Trophoblast cell (in vitro differentiated cells and primary cell): ENCODE measurements at regions not wholly inside any gene's neighbourhood (a gene's known extent, or its start where the extent isn't known, plus 50 kb on each side); places are given as distances from the start of the nearest gene placed in this dataset.

Experiments
- DNase-seq, 2 donors: peaks; one replicate each; pipeline ENCODE4 v3.0.0-alpha.2; 2016
- H2AFZ ChIP-seq: 2 replicates; pipeline ENCODE4 v1.6.1; 2013; ENCODE audit warnings: low read length, moderate library complexity, mild to moderate bottlenecking; ENCODE audit not compliant: insufficient read depth, poor library complexity
- H2AK5ac ChIP-seq: 2 replicates; pipeline ENCODE4 v1.6.1; 2013; ENCODE audit warnings: mild to moderate bottlenecking, low read length
- H2BK120ac ChIP-seq: 2 replicates; pipeline ENCODE4 v1.6.1; 2013; ENCODE audit warnings: low read length, mild to moderate bottlenecking, moderate library complexity; ENCODE audit not compliant: insufficient read depth, poor library complexity
- H2BK12ac ChIP-seq: 2 replicates; pipeline ENCODE4 v1.6.1; 2013; ENCODE audit warnings: mild to moderate bottlenecking, low read length, moderate library complexity
- H2BK5ac ChIP-seq: 2 replicates; pipeline ENCODE4 v1.6.1; 2013; ENCODE audit warnings: low read length, low read depth, moderate library complexity, mild to moderate bottlenecking; ENCODE audit not compliant: poor library complexity
- H3K14ac ChIP-seq: 2 replicates; pipeline ENCODE4 v1.6.1; 2013; ENCODE audit warnings: mild to moderate bottlenecking, low read length
- H3K18ac ChIP-seq: 2 replicates; pipeline ENCODE4 v1.6.1; 2013; ENCODE audit warnings: mild to moderate bottlenecking, low read length
- H3K23ac ChIP-seq: 2 replicates; pipeline ENCODE4 v1.6.1; 2013; ENCODE audit warnings: low read length
- H3K27ac ChIP-seq: 2 replicates; pipeline ENCODE4 v1.5.1; 2013; ENCODE audit warnings: low read depth, mild to moderate bottlenecking, inconsistent platforms, low read length, moderate library complexity
- H3K27me3 ChIP-seq: 2 replicates; pipeline ENCODE4 v1.6.1; 2013; ENCODE audit warnings: inconsistent platforms, mild to moderate bottlenecking, low read length, moderate library complexity; ENCODE audit not compliant: insufficient read depth
- H3K36me3 ChIP-seq, 2 experiments: 1 replicate in 1 of 2; 2 replicates in 1 of 2; pipeline ENCODE4 v1.6.1; 2013; ENCODE audit warnings: low read length in 2 of 2, mild to moderate bottlenecking in 2 of 2, moderate library complexity in 1 of 2; ENCODE audit not compliant: insufficient read depth in 2 of 2, control insufficient read depth in 1 of 2
- H3K4ac ChIP-seq: 2 replicates; pipeline ENCODE4 v1.6.1; 2013; ENCODE audit warnings: low read depth, mild to moderate bottlenecking, low read length, moderate library complexity
- H3K4me1 ChIP-seq, 2 experiments: 1 replicate in 1 of 2; 2 replicates in 1 of 2; pipeline ENCODE4 v1.6.1; 2013; ENCODE audit warnings: low read length in 2 of 2, mild to moderate bottlenecking in 2 of 2, moderate library complexity in 1 of 2; ENCODE audit not compliant: insufficient read depth in 2 of 2, control insufficient read depth in 1 of 2
- H3K4me2 ChIP-seq: 2 replicates; pipeline ENCODE4 v1.6.1; 2013; ENCODE audit warnings: inconsistent platforms, mild to moderate bottlenecking, low read length, moderate library complexity
- H3K4me3 ChIP-seq: 2 replicates; pipeline ENCODE4 v1.5.1; 2013; ENCODE audit warnings: mild to moderate bottlenecking, low read depth, low read length, inconsistent platforms
- H3K79me1 ChIP-seq: one replicate; pipeline ENCODE4 v1.6.1; 2013; ENCODE audit warnings: low read length
- H3K79me2 ChIP-seq: 2 replicates; pipeline ENCODE4 v1.6.1; 2013; ENCODE audit warnings: low read length, mild to moderate bottlenecking; ENCODE audit not compliant: control insufficient read depth, insufficient read depth, poor library complexity
- H3K9ac ChIP-seq: 2 replicates; pipeline ENCODE4 v1.6.1; 2013; ENCODE audit warnings: mild to moderate bottlenecking, low read length
- H3K9me3 ChIP-seq: 2 replicates; pipeline ENCODE4 v1.6.1; 2013; ENCODE audit warnings: low read depth, mild to moderate bottlenecking, control low read depth, inconsistent platforms, low read length; ENCODE audit not compliant: insufficient read depth
- H4K12ac ChIP-seq: 2 replicates; pipeline ENCODE4 v1.6.1; 2013; ENCODE audit warnings: low read depth, mild to moderate bottlenecking, low read length, moderate library complexity
- H4K8ac ChIP-seq: 2 replicates; pipeline ENCODE4 v1.6.1; 2013; ENCODE audit warnings: low read depth, mild to moderate bottlenecking, low read length, moderate library complexity
- H4K91ac ChIP-seq: one replicate; pipeline ENCODE4 v1.6.1; 2013; ENCODE audit warnings: low read depth, mild to moderate bottlenecking, low read length, moderate library complexity
- WGBS: extraction: QIAGEN DNeasy Blood & Tissue Kit; methylation state at CpG from one replicate; pipeline ENCODE4 v1.1.7; 2013; ENCODE audit warnings: missing lambda C conversion rate; ENCODE audit not compliant: insufficient read length, insufficient coverage; ENCODE audit errors: extremely low coverage; 5-methylcytosine and 5-hydroxymethylcytosine counted together

- Histone ChIP-seq H3K9me3 (peaks cover 2% of the 10 kb centered on the region), H4K8ac (no peak overlapping the region), H4K12ac (no peak overlapping the region), H3K27me3 (no peaks in the 10 kb centered on the region), H3K14ac (no peak overlapping the region), H3K4me1 (no peaks in the 10 kb centered on the region), H3K9ac (no peak overlapping the region), H3K4ac (no peak overlapping the region), H3K36me3 (no peaks in the 10 kb centered on the region), H3K18ac (no peak overlapping the region), H4K91ac (no peak overlapping the region), H2BK120ac (no peak overlapping the region), H3K79me2 (no peaks in the 10 kb centered on the region), H3K79me1 (no peaks in the 10 kb centered on the region), H3K23ac (no peak overlapping the region), H2BK12ac (no peak overlapping the region), H2AFZ (no peak overlapping the region), H3K4me2 (no peak overlapping the region), H2BK5ac (no peak overlapping the region), H2AK5ac (no peak overlapping the region), H3K27ac (no peak overlapping the region), H3K4me3 (no peak overlapping the region)
- DNase-seq: no peak
- WGBS: no CpG with 5 or more reads among the region's 10 CpGs
These were observed 107.0 kb downstream of the ZIC5 start for GRCh38 chr13:99864627-99864990.

- Histone ChIP-seq H3K27ac (no peak overlapping the region), H3K4ac (no peak overlapping the region), H3K36me3 (no peaks in the 10 kb centered on the region), H3K14ac (no peak overlapping the region), H3K4me2 (no peak overlapping the region), H2BK12ac (no peak overlapping the region), H2BK120ac (no peak overlapping the region), H3K4me1 (no peaks in the 10 kb centered on the region), H3K9ac (no peak overlapping the region), H3K18ac (no peak overlapping the region), H4K91ac (no peak overlapping the region), H3K9me3 (peaks cover 2% of the 10 kb centered on the region), H4K8ac (no peak overlapping the region), H3K4me3 (no peak overlapping the region), H4K12ac (no peak overlapping the region), H3K79me1 (no peaks in the 10 kb centered on the region), H2BK5ac (no peak overlapping the region), H2AFZ (no peak overlapping the region), H3K79me2 (no peaks in the 10 kb centered on the region), H2AK5ac (no peak overlapping the region), H3K27me3 (no peaks in the 10 kb centered on the region), H3K23ac (no peak overlapping the region)
- WGBS: no CpG with 5 or more reads among the region's 14 CpGs
- no peak for DNase-seq
These were observed 107.6 kb downstream of the ZIC5 start for GRCh38 chr13:99863789-99864626.

- H3K4me2 ChIP-seq: no peak overlapping the region
- no peak overlapping the region for H4K12ac ChIP-seq
- H4K91ac ChIP-seq: no peak overlapping the region
- no peak overlapping the region for H3K4ac ChIP-seq
- no peak overlapping the region for H3K14ac ChIP-seq
- no peak overlapping the region for H2AFZ ChIP-seq
- no peaks in the 10 kb centered on the region for H3K79me2 ChIP-seq
- H3K4me3 ChIP-seq: no peak overlapping the region
- no peak overlapping the region for H3K18ac ChIP-seq
- no peaks in the 10 kb centered on the region for H3K79me1 ChIP-seq
- no peak overlapping the region for H2AK5ac ChIP-seq
- no peaks in the 10 kb centered on the region for H3K27me3 ChIP-seq
- no peak overlapping the region for H3K23ac ChIP-seq
- H4K8ac ChIP-seq: no peak overlapping the region
- no peak overlapping the region for H2BK12ac ChIP-seq
- H2BK120ac ChIP-seq: no peak overlapping the region
- WGBS: no CpG with 5 or more reads among the region's 3 CpGs
- no peak overlapping the region for H3K27ac ChIP-seq
- DNase-seq: no peak
- no peak overlapping the region for H2BK5ac ChIP-seq
- H3K36me3 ChIP-seq: no peaks in the 10 kb centered on the region
- H3K4me1 ChIP-seq: no peaks in the 10 kb centered on the region
- no peak overlapping the region for H3K9ac ChIP-seq
- H3K9me3 ChIP-seq: peaks cover 2% of the 10 kb centered on the region
These were observed 109.3 kb downstream of the ZIC5 start for GRCh38 chr13:99862244-99862643.

- H2BK12ac ChIP-seq: no peak overlapping the region
- no peak overlapping the region for H3K14ac ChIP-seq
- no peak overlapping the region for H3K4ac ChIP-seq
- H3K79me2 ChIP-seq: no peaks in the 10 kb centered on the region
- H3K4me2 ChIP-seq: no peak overlapping the region
- no peak overlapping the region for H2AK5ac ChIP-seq
- H2BK120ac ChIP-seq: no peak overlapping the region
- no CpG with 5 or more reads among the region's 2 CpGs for WGBS
- no peak overlapping the region for H2BK5ac ChIP-seq
- H2AFZ ChIP-seq: no peak overlapping the region
- H4K12ac ChIP-seq: no peak overlapping the region
- no peak overlapping the region for H3K9ac ChIP-seq
- no peak overlapping the region for H3K18ac ChIP-seq
- no peak overlapping the region for H4K91ac ChIP-seq
- H3K27me3 ChIP-seq: no peaks in the 10 kb centered on the region
- peaks cover 2% of the 10 kb centered on the region for H3K9me3 ChIP-seq
- no peak for DNase-seq
- H3K36me3 ChIP-seq: no peaks in the 10 kb centered on the region
- no peaks in the 10 kb centered on the region for H3K4me1 ChIP-seq
- H3K23ac ChIP-seq: no peak overlapping the region
- H3K79me1 ChIP-seq: no peaks in the 10 kb centered on the region
- no peak overlapping the region for H3K4me3 ChIP-seq
- no peak overlapping the region for H3K27ac ChIP-seq
- no peak overlapping the region for H4K8ac ChIP-seq
These were observed 109.8 kb downstream of the ZIC5 start for GRCh38 chr13:99861771-99862170.
